PC-9 (cell line): ENCODE measurements at regions not wholly inside any gene's neighbourhood (a gene's known extent, or its start where the extent isn't known, plus 50 kb on each side); places are given as distances from the start of the nearest gene placed in this dataset.

Experiments
- CTCF ChIP-seq: fragments of 200-600 bp; sonication (generic); conservative IDR thresholded peaks from 2 replicates; pipeline ENCODE4 v1.6.1; 2017; ENCODE audit warnings: mixed run types, antibody characterized with exemption, mild to moderate bottlenecking, moderate library complexity
- EZH2 ChIP-seq: fragments of 200-600 bp; sonication (generic); IDR thresholded peaks from 2 replicates; pipeline ENCODE4 v1.8.0; 2017; ENCODE audit warnings: antibody characterized with exemption, low read depth

GRCh38 chr3:22981861-22982260 is 221.3 kb upstream of the UBE2E2 start:
- TF ChIP-seq CTCF: no peak
- no peak for TF ChIP-seq EZH2
